Smooth muscle cell (in vitro differentiated cells): ENCODE measurements at regions not wholly inside any gene's neighbourhood (a gene's known extent, or its start where the extent isn't known, plus 50 kb on each side); places are given as distances from the start of the nearest gene placed in this dataset.

ENCODE experiments used
- DNase-seq: peaks from one replicate; lab custom pipeline; 2025; ENCODE audit not compliant: unreplicated experiment; lab: John Stamatoyannopoulos, UW
- H2AFZ ChIP-seq: fragments of 200-600 bp; sonication (generic); 2 replicates; pipeline ENCODE4 v1.6.0; 2016; ENCODE audit warnings: antibody characterized with exemption, low read depth, mild to moderate bottlenecking
- H3F3A ChIP-seq: fragments of 200-600 bp; sonication (generic); 2 replicates; pipeline ENCODE4 v1.6.0; 2017; ENCODE audit warnings: antibody characterized with exemption, low read depth
- H3K27ac ChIP-seq: fragments of 200-600 bp; sonication (generic); 2 replicates; pipeline ENCODE4 v1.5.1; 2016; ENCODE audit warnings: low read depth, mild to moderate bottlenecking
- H3K27me3 ChIP-seq: fragments of 200-600 bp; sonication (generic); 2 replicates; pipeline ENCODE4 v1.6.1; 2016; ENCODE audit warnings: low read depth, mild to moderate bottlenecking
- H3K36me3 ChIP-seq: fragments of 200-600 bp; sonication (generic); 2 replicates; pipeline ENCODE4 v1.5.1; 2016; ENCODE audit warnings: low read depth
- H3K4me1 ChIP-seq: fragments of 200-600 bp; sonication (generic); 2 replicates; pipeline ENCODE4 v1.5.1; 2016; ENCODE audit warnings: low read depth
- H3K4me2 ChIP-seq: fragments of 200-600 bp; sonication (generic); 2 replicates; pipeline ENCODE4 v1.6.0; 2016; ENCODE audit warnings: mild to moderate bottlenecking
- H3K4me3 ChIP-seq: fragments of 200-600 bp; sonication (generic); 2 replicates; pipeline ENCODE4 v1.5.1; 2016; ENCODE audit warnings: mild to moderate bottlenecking
- H3K79me2 ChIP-seq: fragments of 200-600 bp; sonication (generic); 2 replicates; pipeline ENCODE4 v1.6.0; 2016; ENCODE audit warnings: low read depth, mild to moderate bottlenecking
- H3K9ac ChIP-seq: fragments of 200-600 bp; sonication (generic); 2 replicates; pipeline ENCODE4 v1.6.0; 2016; ENCODE audit warnings: low read depth
- H3K9me3 ChIP-seq: fragments of 200-600 bp; sonication (generic); replicated peaks from 2 replicates; pipeline ENCODE4 v1.5.1; 2016; ENCODE audit warnings: low read depth
- H4K20me1 ChIP-seq: fragments of 200-600 bp; sonication (generic); 2 replicates; pipeline ENCODE4 v1.6.0; 2016; ENCODE audit warnings: low read depth
- CTCF ChIP-seq: fragments of 200-600 bp; sonication (generic); IDR thresholded peaks from 2 replicates; pipeline ENCODE4 v1.5.1; 2017; ENCODE audit warnings: borderline replicate concordance, mild to moderate bottlenecking, antibody characterized with exemption; ENCODE audit not compliant: insufficient read depth, poor library complexity, severe bottlenecking
- WGBS: methylation state at CpG from one replicate; pipeline ENCODE4 v1.1.7; 2016; ENCODE audit warnings: low lambda C conversion rate; 5-methylcytosine and 5-hydroxymethylcytosine counted together

- TF ChIP-seq CTCF, result no peak
Measured at GRCh38 chr7:41470081-41470480, 232.8 kb downstream of the INHBA start.

GRCh38 chr7:41467596-41467995 lies 235.3 kb downstream of the INHBA start:
- TF ChIP-seq CTCF, result no peak
- no peaks in the 10 kb centered on the region for H3F3A ChIP-seq
- H2AFZ ChIP-seq, result no peak overlapping the region
- H3K4me1 ChIP-seq, result no peaks in the 10 kb centered on the region
- H3K36me3 ChIP-seq, result no peaks in the 10 kb centered on the region
- H3K4me2 ChIP-seq, result no peak overlapping the region
- H3K9ac ChIP-seq, result no peak overlapping the region
- no peaks in the 10 kb centered on the region for H3K9me3 ChIP-seq
- DNase-seq, result no peak
- 91% methylated on average over 2 of the region's 2 CpGs for WGBS
- H3K27me3 ChIP-seq, result no peaks in the 10 kb centered on the region
- no peaks in the 10 kb centered on the region for H3K79me2 ChIP-seq
- no peak overlapping the region for H3K27ac ChIP-seq
- no peaks in the 10 kb centered on the region for H4K20me1 ChIP-seq
- no peak overlapping the region for H3K4me3 ChIP-seq

More at GRCh38 chr7:41470081-41470480, 232.8 kb downstream of the INHBA start:
- H3K27ac ChIP-seq, result no peak overlapping the region
- no peaks in the 10 kb centered on the region for H4K20me1 ChIP-seq
- no peak overlapping the region for H3K4me2 ChIP-seq
- no peaks in the 10 kb centered on the region for H3K79me2 ChIP-seq
- DNase-seq, result no peak
- no peak overlapping the region for H2AFZ ChIP-seq
- no peaks in the 10 kb centered on the region for H3F3A ChIP-seq
- no peak overlapping the region for H3K4me3 ChIP-seq
- WGBS, result 96% methylated on average over 5 of the region's 5 CpGs
- no peaks in the 10 kb centered on the region for H3K9me3 ChIP-seq
- H3K9ac ChIP-seq, result no peak overlapping the region
- H3K27me3 ChIP-seq, result no peaks in the 10 kb centered on the region
- no peaks in the 10 kb centered on the region for H3K36me3 ChIP-seq
- no peaks in the 10 kb centered on the region for H3K4me1 ChIP-seq

- Histone ChIP-seq H3K4me2 (no peak overlapping the region), H3K27ac (no peak overlapping the region), H4K20me1 (no peaks in the 10 kb centered on the region), H3F3A (no peaks in the 10 kb centered on the region), H3K9me3 (no peaks in the 10 kb centered on the region), H3K79me2 (no peaks in the 10 kb centered on the region), H2AFZ (no peak overlapping the region), H3K36me3 (no peaks in the 10 kb centered on the region), H3K9ac (no peak overlapping the region), H3K4me3 (no peak overlapping the region), H3K4me1 (no peaks in the 10 kb centered on the region), H3K27me3 (no peaks in the 10 kb centered on the region)
- no peak for DNase-seq
- WGBS, result 78% methylated on average over 6 of the region's 6 CpGs
- TF ChIP-seq CTCF, result no peak
Measured at GRCh38 chr7:41466760-41467384, 236.0 kb downstream of the INHBA start.

GRCh38 chr7:41465571-41465970 lies 237.3 kb downstream of the INHBA start:
- no peak overlapping the region for H3K4me2 ChIP-seq
- no peaks in the 10 kb centered on the region for H3K9me3 ChIP-seq
- no peaks in the 10 kb centered on the region for H3F3A ChIP-seq
- H3K4me3 ChIP-seq, result no peak overlapping the region
- H3K4me1 ChIP-seq, result no peaks in the 10 kb centered on the region
- no peak overlapping the region for H3K27ac ChIP-seq
- no peak for DNase-seq
- 96% methylated on average over 5 of the region's 5 CpGs for WGBS
- H2AFZ ChIP-seq, result no peak overlapping the region
- H3K9ac ChIP-seq, result no peak overlapping the region
- TF ChIP-seq CTCF, result no peak
- H3K27me3 ChIP-seq, result no peaks in the 10 kb centered on the region
- no peaks in the 10 kb centered on the region for H3K79me2 ChIP-seq
- H4K20me1 ChIP-seq, result no peaks in the 10 kb centered on the region
- no peaks in the 10 kb centered on the region for H3K36me3 ChIP-seq
